NOMO-1 treated with DMSO at 0.1 percent for 48 hours (cell line): ENCODE measurements at regions not wholly inside any gene's neighbourhood (a gene's known extent, or its start where the extent isn't known, plus 50 kb on each side); places are given as distances from the start of the nearest gene placed in this dataset.

Experiments
- DNase-seq: peaks from one replicate; lab custom pipeline; 2025; ENCODE audit not compliant: unreplicated experiment; lab: John Stamatoyannopoulos, UW

DNA sequence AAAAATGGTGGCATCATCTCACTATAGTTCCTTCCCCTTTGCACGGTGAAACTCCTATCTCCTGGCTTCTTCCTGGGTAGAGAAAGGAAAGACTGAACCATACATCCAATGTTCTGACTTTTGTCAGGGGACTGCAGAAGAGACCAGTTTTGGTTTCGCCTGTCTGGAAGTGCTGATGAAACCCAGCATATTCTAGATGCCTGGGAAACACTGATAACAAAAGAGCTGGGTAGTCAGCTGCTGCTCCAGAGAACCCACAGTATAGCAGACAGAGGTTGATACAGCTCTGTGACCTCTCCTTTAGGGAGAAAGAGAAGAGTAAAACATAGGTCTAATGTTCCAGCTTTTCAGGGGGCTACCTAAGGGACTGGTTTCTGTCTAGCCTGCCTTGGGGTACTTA, 695.3 kb downstream of the DIAPH3 start:
- DNase-seq: no peak

DNA sequence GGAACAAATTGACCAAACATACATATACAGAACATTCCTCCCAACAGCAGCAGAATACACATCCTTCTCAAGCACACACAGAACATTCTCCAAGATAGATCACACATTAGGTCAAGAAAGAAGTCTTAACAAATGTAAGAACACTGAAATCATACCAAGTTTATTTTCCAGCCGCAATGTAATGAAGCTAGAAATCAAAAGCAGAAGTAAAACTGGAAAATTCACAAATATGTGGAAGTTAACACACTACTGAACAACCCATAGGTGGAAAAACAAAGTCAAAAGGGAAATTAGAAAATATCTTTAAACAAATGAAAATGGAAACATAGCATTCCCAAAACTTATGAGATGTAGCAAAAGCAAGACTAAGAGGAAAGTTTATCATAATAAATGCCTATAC, 692.6 kb downstream of the DIAPH3 start:
- peak; percentile 50 for DNase-seq

DNA sequence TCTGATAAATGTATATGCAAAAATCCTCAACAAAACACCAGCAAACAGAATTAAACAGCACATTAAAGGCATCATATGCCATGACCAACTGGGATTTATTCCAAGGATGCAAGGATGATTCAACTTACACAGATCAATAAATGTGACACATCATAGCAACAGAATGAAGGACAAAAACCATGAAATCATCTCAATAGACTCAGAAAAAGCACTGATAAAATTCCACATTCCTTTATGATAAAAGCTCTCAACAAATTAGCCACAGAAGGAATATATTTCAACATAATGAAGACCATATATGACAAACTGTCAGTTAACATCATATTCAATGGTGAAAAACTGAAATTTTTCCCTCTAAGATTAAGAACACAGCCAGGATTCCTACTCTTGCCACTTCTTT, 691.6 kb downstream of the DIAPH3 start:
- no peak for DNase-seq

DNA sequence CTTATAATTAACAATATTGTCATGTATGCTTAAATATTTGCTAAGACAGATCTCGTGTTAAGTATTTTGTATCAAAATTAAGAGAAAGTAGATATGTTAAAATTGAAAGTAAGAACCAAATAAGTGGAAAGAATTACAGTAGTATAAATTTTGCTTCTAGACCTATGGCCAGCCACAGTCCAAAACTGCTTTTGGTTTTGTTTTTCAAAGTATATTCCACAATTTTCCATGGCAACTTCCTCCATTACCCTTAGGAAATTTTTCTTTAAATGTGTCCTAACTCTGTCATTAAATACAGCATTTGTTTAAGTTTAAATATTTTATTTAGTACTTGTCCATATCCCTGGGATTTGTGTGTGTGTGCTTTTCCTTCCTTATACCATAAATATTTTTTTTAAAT, 689.0 kb downstream of the DIAPH3 start:
- no peak for DNase-seq

DNA sequence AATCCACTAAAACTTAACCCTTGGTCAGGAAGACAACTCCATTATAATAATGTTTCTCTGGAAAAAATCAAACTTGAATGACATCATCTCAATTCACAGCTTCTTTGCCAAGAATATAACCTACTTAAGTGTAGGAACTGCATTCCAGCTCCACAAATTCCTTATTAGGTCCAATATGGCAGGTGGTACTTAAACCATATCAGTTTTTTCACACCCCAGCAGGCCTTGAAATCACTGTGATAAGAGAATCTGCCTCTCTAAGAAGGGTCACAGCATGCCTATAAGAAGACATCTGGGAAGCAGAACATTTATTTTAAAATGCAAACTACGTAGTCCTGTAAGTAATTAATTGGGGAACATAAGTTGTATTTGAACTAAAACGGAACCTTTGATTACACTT, 687.8 kb downstream of the DIAPH3 start:
- no peak for DNase-seq

DNA sequence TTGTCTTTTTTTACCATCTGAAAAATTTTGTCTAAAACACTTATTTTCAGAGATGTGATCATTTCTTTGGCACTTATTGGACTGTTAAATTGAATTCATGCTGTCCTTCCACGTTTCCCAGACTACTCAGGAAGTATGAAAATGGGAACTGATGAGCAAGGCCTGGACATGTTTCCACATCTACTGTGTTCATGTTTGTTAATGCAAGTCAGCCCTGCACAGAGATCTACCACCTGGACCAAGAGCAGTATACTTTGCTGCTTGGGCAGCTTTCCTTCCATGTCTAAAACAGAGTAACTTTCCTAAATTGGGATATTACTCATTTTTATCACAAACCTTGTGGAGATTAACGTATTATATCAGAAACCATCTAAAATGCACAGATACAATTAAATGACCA, 687.4 kb downstream of the DIAPH3 start:
- no peak for DNase-seq

DNA sequence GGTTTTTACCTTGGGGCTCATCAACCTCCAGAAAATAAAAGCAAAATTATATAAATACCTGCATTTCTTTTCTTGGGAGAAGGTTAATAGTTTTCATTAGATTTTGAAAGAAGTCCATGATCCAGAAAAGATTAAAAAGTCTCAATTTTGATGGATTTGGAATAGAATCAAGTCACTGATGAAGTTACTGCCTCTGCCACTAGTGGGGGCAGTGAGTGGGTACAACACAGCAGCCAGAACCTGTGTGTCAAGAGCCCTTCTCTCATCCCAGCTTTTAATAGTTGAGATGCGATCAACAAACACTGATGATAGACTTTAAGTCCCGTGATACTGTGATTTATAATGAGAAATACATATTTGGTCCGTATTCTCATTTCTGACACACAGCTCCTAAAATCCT, 686.7 kb downstream of the DIAPH3 start:
- no peak for DNase-seq

DNA sequence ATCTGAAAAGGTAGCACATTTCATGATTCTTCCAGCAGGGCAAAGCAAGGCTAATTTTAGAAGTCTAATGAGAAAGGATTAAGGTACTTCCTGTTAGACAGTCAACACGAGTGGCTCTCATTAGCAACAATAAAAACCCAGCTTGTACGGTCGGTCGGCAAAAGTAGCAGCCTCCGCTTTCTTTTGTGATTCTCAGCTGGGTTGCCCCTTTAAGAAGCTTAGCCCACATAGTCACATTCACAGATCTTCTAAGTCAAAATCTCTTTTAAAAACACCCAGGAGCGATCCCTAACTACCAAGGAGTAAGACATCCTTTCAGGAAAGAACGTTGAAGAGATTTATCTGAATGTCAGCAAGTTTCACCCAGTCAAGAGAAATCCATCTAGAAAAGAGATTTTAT, 684.8 kb downstream of the DIAPH3 start:
- DNase-seq: no peak

DNA sequence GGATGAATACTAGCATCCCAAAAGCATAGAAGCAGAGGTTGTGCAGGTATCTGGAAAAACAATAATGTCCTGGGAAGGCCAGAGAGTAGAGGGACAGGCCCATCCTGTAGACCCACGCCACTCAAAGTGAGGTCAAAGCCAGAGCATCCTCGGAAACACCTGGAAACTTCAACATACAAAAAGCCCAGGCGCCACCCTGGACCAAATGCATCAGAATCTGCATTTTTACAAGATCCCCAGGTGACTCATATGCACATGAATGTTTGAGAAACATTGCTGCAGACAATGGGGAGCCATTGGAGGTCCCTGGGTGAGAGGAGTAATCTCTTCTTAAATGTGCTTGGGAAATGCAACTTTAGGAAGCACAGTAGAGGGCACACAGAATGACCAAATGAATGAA, 684.1 kb downstream of the DIAPH3 start:
- DNase-seq: no peak

DNA sequence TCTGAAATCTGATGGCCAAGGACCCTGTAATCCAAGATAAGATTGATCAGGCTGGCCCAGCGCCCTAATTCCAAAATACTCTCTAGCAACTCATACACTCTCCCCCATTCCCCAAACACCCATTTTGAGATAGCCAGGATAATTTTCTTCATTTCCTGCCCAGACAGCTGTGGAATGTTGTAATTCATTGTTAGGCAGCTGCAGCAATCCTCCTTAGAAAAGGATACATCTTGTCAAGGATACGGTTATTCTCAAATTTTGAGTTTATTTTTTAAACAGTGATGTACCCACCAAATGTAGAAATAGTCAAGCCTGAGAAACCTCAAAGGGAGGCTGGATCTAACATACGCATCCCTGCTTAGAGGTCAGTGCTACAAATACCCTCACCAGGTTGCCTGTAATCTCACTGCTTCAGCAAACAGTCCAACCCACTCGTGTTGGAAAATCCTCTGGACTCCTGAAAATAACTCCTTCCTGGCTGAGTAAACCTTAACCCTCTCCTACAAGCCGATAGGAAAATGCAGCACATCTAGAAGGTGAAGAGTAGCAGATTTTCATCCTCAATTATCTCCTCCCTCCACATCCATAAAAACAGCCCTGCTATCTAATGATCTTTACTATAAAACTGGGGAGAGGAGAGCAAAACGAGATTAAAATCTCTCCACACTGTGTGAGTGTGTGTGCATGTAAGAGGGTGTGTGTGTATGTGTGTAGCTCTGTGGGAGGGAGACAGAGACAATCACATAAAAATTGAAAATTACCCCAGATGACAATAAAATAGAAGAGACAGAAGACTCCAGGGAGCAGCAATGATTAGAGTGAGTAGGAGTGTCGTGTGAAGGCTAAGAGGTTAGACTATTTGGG, 683.1 kb downstream of the DIAPH3 start:
- no peak for DNase-seq

DNA sequence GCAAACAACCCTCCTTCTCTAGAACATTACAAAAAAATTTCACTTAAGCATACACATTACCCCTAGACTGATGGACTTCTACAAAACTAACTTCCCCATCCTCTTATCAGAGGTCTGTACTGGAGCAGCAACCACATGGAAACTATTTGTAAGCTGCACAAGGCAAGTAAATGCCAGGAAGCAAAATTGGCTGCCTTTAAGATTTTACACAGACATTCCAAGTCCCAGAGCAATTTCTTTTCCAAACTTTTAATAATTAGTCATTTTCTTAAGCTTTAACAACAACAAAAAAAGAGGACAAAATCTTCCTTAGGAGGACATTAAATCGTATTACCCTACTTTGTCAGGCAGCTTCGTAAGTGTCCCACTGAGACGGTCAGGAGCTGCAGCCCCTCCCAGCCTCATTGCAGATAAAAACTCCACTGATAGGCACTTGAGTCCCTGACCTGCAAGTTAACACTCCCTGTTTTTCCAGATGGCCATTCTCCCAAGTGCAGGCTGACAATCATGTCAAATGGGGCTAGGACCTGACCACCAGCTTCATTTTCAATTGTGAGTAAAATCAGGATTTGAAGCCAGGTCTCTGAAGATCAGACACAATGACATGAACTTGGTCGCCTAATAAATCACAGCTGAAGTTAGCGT, 680.1 kb downstream of the DIAPH3 start:
- DNase-seq: no peak

DNA sequence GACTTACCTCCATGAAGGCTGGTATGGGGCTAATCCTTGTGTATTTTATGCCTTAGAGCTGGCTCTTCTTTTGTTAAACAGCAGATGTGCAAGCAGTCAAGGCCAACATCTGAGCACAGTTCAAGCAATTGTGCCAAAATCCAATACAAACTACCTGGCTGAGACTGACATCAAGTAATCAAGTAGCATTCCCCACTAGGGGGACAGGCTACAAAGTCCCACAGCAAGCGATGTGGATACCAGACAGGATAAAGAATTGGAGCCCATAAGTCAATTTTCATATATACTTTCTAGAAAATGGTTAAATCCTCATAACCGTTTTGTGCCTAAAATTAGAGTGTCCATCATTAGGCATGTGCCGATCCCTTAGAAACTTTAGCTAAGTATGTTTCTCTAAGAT, 675.8 kb downstream of the DIAPH3 start:
- no peak for DNase-seq

DNA sequence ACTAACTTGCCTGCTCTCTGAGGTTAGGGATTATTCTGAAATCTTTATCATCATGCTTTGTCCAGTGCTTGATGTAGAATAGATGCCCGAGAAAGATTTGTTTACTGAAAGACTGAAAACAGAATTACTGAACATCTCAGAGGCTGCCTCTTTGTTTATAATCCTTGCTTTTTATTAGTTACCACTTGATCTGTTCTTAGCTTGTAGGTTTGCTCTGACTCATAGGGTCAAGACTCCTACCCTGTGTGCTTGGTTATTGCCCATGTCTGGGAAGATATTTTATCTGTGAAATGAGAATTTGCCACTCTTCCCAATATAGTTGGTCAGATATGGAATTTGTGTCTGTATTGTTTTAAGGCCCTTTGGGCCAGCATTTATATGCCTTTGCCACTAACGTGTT, 675.3 kb downstream of the DIAPH3 start:
- DNase-seq: no peak

DNA sequence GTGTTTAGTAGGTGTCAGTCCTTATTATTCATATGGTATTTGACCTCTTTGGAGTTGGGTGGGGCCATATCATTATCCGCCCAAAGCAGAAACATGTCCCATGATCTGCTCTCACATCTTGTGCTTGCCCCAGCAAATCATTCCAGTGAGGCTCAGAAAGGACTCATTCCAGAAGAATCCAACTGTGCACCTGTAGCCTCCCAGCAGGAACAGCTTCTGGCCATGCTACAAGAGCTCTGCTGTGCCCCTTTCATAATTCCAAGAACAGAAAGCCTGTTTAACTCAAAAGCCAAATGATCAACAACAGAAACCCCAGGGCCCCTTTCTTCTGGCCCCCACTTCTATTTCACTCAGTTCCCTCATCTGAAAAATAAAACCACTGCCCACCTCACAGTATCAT, 673.1 kb downstream of the DIAPH3 start:
- no peak for DNase-seq

DNA sequence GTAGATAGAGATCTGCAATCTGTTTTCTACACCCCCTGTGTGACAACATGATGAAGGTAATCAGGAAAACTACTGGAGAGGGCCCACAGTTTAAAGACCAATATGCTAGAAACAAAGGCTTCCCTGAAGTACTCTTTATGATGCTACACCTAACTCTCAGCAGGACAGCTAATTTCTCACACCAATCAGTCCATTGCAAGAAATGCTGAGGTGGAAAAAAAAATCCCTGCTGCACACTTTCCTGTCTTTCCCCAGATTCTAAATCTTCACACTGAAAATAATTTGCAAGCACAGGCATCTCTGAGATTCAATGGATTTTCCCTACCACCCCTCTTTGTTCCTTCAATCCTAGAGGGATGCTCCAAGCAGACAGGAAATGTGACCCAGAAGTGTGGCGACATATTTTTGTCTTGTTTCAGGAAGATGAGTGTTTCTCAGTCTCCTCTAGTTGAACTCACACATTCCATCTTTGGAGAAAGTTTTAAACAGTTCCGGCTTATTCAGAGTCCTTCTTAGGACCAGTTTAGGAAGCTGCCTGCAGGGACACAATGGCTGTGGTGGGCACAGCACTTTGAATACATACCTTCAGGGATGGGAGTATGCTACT, 671.6 kb downstream of the DIAPH3 start:
- DNase-seq: no peak

DNA sequence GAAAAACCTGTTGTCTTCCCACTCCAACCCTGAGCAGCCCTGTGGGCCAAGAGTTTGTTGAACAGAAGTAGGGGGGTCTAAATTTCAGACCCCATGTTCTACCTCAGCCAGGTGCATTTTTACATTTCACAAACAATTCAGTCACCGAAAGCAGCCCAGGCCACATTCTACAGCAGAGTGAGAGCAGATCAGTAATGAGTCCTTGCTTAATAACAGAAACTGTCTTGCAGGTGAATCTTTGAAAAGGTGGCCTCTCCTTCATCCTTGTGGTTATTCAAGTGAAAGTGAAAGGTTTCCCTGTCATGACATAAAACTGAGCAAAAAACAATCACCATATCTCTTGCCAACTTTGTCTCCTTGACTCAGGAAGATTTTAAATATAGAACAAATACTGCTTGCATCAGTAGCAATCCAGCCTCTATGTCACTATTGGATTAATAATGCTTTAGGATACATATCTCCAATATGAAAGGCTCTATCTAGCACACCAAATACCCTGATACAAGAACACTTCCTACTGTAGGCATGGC, 670.2 kb downstream of the DIAPH3 start:
- DNase-seq: no peak

DNA sequence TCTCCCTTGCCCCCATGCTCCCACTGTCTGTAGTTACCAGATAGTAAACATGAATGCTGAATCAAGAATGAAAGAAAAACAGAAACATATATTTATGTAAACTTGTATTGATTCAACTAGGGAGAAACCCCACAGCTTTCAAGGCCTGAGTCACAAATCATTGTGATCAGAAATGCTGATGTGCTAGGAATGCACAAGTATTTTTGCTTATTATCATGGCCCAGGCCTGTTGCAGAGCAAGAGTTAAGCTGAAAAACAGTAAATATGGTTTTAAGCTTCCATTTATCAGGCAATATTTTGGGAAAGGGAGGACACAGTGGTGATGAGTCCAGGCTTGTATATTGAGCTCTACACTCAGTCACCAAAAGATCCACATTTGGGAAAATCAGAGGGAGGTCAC, 669.6 kb downstream of the DIAPH3 start:
- no peak for DNase-seq

DNA sequence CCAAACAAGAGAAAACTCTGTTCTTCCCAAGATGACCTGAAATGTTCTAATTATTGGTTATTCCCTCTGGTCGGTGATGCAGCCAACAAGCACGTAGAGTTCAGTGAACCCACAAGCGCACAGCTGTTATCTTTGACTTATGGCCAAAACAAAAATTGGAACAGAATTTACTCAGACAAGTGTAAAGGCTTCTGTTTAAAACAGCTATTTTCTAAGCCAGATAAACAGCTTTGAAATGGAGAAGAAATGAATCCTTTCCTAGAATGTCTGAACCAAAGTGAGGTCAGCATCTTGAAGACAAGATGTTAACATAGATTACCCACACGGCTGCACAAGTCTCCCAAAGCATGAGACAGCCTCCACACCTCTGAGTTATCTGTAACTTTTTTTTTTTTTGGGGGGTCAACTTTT, 669.2 kb downstream of the DIAPH3 start:
- DNase-seq: no peak

DNA sequence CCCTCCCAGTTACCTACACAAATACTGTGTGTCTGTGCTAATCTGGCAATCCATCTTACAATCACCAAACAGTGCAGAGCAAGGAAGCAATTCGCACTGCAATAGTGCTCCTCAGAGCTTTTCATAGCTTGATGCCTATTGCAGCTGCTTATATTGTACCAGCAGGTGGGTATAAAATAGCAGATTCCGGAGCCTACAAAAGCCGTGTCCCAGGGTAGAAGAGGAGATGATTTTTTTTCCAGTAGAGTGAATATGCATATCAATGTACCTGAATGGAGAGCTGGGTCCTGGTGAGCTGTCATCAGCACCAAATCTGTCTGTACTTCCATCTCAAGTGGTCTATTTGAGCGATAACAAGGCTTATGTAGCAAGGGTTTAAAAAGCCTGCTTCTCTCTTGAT, 668.4 kb downstream of the DIAPH3 start:
- DNase-seq: no peak

DNA sequence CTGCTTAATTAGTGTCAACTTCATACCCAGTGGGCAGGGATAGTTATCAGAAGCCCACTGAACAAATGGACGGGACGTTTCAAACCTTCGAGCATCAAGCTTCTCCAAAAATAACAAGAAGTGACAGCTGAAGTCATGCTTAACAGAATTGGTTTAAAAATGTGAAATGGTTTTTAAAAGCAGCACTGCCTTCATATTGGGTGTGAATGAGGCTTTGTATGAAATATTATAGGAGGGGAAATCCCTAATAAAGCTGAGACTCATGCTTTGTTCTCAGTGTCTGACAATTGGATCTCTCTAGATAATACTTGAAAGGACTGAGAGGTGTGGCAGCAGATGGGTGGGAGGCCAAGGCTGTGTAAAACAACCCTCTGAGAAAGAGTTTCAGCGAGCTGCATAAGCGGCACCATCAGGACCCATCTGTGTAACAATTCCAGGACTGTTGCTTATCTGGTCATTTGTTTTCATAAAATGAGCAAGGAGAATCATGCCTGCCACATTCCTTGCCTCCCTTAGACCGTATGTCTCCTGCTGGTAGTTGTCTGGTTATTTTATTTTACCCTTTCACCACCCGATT, 667.7 kb downstream of the DIAPH3 start:
- no peak for DNase-seq

DNA sequence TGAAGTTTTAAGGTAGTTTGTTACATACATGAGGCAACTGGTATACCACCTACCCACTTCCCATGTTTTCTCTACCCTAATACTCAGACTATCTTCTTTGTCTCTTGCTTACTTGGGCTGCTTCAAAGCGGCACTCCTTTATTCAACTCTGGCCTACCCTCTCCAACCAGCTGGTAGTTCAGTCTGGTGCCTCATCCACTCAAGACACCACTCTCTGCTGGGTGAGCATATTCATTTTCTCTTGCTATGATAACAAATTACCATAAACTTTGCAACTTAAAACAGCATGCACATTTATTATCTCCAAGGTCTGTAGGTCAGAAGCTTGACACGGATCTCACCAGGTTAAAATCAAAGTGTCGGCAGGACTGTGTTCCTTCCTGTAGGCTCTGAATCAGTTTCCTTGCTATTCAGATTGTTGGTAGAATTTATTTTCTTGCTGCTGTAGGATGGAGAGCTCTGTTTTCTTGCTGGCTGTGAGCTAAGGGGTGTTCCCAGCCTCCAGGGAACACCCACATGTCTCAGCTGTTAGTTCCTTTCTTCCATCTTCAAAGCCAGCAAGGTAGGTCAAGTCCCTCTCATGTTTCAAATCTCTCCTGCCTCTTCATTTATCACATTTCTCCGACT, 666.0 kb downstream of the DIAPH3 start:
- no peak for DNase-seq
